ENCODE measurements at regions not wholly inside any gene's neighbourhood (a gene's known extent, or its start where the extent isn't known, plus 50 kb on each side); places are given as distances from the start of the nearest gene placed in this dataset.

- Histone ChIP-seq H3K9me3 (ENCODE audit: low read length) (no peaks in the 10 kb centered on the region), H3K27ac (ENCODE audit: low read depth, low read length, poor library complexity, severe bottlenecking) (no peak overlapping the region), H3K4me1 (ENCODE audit: insufficient read depth, low read length, severe bottlenecking) (no peaks in the 10 kb centered on the region), H2AFZ (ENCODE audit: low read length) (no peak overlapping the region), H4K20me1 (ENCODE audit: insufficient read depth, low read length) (no peaks in the 10 kb centered on the region), H3K9ac (ENCODE audit: low read length) (no peak overlapping the region), H3K4me3 (ENCODE audit: low read depth, low read length, poor library complexity, severe bottlenecking) (no peak overlapping the region), H3K79me2 (ENCODE audit: insufficient read depth, low read length) (no peaks in the 10 kb centered on the region), H3K9me2 (ENCODE audit: low read depth, low read length) (no peaks in the 10 kb centered on the region), H3K27me3 (ENCODE audit: insufficient read depth, low read length) (no peaks in the 10 kb centered on the region), H3K36me3 (ENCODE audit: insufficient read depth, low read length) (no peaks in the 10 kb centered on the region), H3K4me2 (ENCODE audit: low read length) (no peak overlapping the region), H3F3A (ENCODE audit: insufficient read depth, low read length) (no peaks in the 10 kb centered on the region)
- no peak for TF ChIP-seq CTCF (IDR thresholded peaks at IDR 0.05; ENCODE audit: low read length)
- no peak for TF ChIP-seq EZH2 (IDR thresholded peaks at IDR 0.05; ENCODE audit: borderline replicate concordance, low read length)
These were observed 1188.0 kb downstream of the DNAJB9 start for GRCh38 chr7:109757713-109758112.

- Histone ChIP-seq H3K4me1 (ENCODE audit: insufficient read depth, low read length, severe bottlenecking) (no peaks in the 10 kb centered on the region), H3K9me2 (ENCODE audit: low read depth, low read length) (no peaks in the 10 kb centered on the region), H3K27ac (ENCODE audit: low read depth, low read length, poor library complexity, severe bottlenecking) (no peak overlapping the region), H3K79me2 (ENCODE audit: insufficient read depth, low read length) (no peaks in the 10 kb centered on the region), H3K27me3 (ENCODE audit: insufficient read depth, low read length) (no peaks in the 10 kb centered on the region), H3K9me3 (ENCODE audit: low read length) (no peaks in the 10 kb centered on the region), H2AFZ (ENCODE audit: low read length) (no peak overlapping the region), H3K4me3 (ENCODE audit: low read depth, low read length, poor library complexity, severe bottlenecking) (no peak overlapping the region), H3K4me2 (ENCODE audit: low read length) (no peak overlapping the region), H3K36me3 (ENCODE audit: insufficient read depth, low read length) (no peaks in the 10 kb centered on the region), H3K9ac (ENCODE audit: low read length) (no peak overlapping the region), H3F3A (ENCODE audit: insufficient read depth, low read length) (no peaks in the 10 kb centered on the region), H4K20me1 (ENCODE audit: insufficient read depth, low read length) (no peaks in the 10 kb centered on the region)
- no peak for TF ChIP-seq CTCF (IDR thresholded peaks at IDR 0.05; ENCODE audit: low read length)
- TF ChIP-seq EZH2 (IDR thresholded peaks at IDR 0.05; ENCODE audit: borderline replicate concordance, low read length): no peak
These were observed 1193.9 kb downstream of the DNAJB9 start for GRCh38 chr7:109763611-109764010.

- Histone ChIP-seq H3K4me3 (ENCODE audit: low read depth, low read length, poor library complexity, severe bottlenecking) (no peak overlapping the region), H2AFZ (ENCODE audit: low read length) (no peak overlapping the region), H3K4me1 (ENCODE audit: insufficient read depth, low read length, severe bottlenecking) (no peaks in the 10 kb centered on the region), H4K20me1 (ENCODE audit: insufficient read depth, low read length) (no peaks in the 10 kb centered on the region), H3K9me3 (ENCODE audit: low read length) (no peaks in the 10 kb centered on the region), H3K36me3 (ENCODE audit: insufficient read depth, low read length) (no peaks in the 10 kb centered on the region), H3F3A (ENCODE audit: insufficient read depth, low read length) (no peaks in the 10 kb centered on the region), H3K9ac (ENCODE audit: low read length) (no peak overlapping the region), H3K27me3 (ENCODE audit: insufficient read depth, low read length) (no peaks in the 10 kb centered on the region), H3K4me2 (ENCODE audit: low read length) (no peak overlapping the region), H3K27ac (ENCODE audit: low read depth, low read length, poor library complexity, severe bottlenecking) (no peak overlapping the region), H3K79me2 (ENCODE audit: insufficient read depth, low read length) (no peaks in the 10 kb centered on the region), H3K9me2 (ENCODE audit: low read depth, low read length) (no peaks in the 10 kb centered on the region)
- TF ChIP-seq EZH2 (IDR thresholded peaks at IDR 0.05; ENCODE audit: borderline replicate concordance, low read length): no peak
- no peak for TF ChIP-seq CTCF (IDR thresholded peaks at IDR 0.05; ENCODE audit: low read length)
These were observed 1202.5 kb downstream of the DNAJB9 start for GRCh38 chr7:109772161-109772560.
